ENCODE measurements at regions not wholly inside any gene's neighbourhood (a gene's known extent, or its start where the extent isn't known, plus 50 kb on each side); places are given as distances from the start of the nearest gene placed in this dataset.

GRCh38 chr10:110442746-110443145, 55.0 kb upstream of the DUSP5 start:
- no peak for DNase-seq

- no peak for DNase-seq
These were observed 54.3 kb upstream of the DUSP5 start for GRCh38 chr10:110443239-110444003.

GRCh38 chr10:110444004-110444337, 53.7 kb upstream of the DUSP5 start:
- DNase-seq, result no peak

DNA sequence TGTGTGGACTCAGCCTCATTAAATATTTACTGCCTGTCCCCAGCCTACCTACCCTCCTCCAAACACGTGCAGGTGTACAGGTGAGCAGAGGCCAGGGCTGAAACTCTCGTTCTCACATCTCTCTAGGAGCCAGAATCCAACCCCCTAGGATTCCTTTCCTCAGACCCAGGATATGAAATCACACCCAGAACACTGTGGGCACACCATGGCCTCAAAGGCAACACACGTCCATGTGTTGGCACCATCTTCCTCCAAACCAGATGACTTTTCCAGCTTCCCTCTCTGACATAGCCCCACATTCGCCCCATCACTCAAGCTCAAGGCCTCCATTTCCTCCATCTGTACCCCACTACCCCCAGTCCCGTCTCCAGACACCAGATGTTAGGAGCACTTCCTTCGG, 51.8 kb upstream of the DUSP5 start:
- no peak for DNase-seq

- no peak for DNase-seq
These were observed 51.4 kb upstream of the DUSP5 start for GRCh38 chr10:110446277-110446676.

GRCh38 chr10:110446954-110447608, 50.6 kb upstream of the DUSP5 start:
- no peak for DNase-seq

- no peak for DNase-seq
These were observed 49.8 kb upstream of the DUSP5 start for GRCh38 chr10:110447886-110448285.
